ENCODE measurements at regions not wholly inside any gene's neighbourhood (a gene's known extent, or its start where the extent isn't known, plus 50 kb on each side); places are given as distances from the start of the nearest gene placed in this dataset.

GRCh38 chr3:193882091-193882490 lies 253.9 kb upstream of the HES1 start:
- no peak for TF ChIP-seq CTCF (IDR thresholded peaks at IDR 0.05; ENCODE audit: low read depth, low read length)
- DNase-seq (ENCODE audit: low read depth, low spot score) = no peak
- no peak overlapping the region for H3K4me3 ChIP-seq (ENCODE audit: low read depth, low read length)
- in situ Hi-C loops (cut with HindIII; ENCODE audit: low sequenced_read_pairs) = no loop called here

GRCh38 chr3:193883551-193883950 lies 252.4 kb upstream of the HES1 start:
- DNase-seq (ENCODE audit: low read depth, low spot score) = peak; percentile 76
- in situ Hi-C loops (cut with HindIII; ENCODE audit: low sequenced_read_pairs) = no loop called here
- no peak overlapping the region for H3K4me3 ChIP-seq (ENCODE audit: low read depth, low read length)
- TF ChIP-seq CTCF (IDR thresholded peaks at IDR 0.05; ENCODE audit: low read depth, low read length) = no peak

GRCh38 chr3:193884027-193884426 lies 251.9 kb upstream of the HES1 start:
- H3K4me3 ChIP-seq (ENCODE audit: low read depth, low read length) = no peak overlapping the region
- in situ Hi-C loops (cut with HindIII; ENCODE audit: low sequenced_read_pairs) = no loop called here

GRCh38 chr3:193884652-193885051 lies 251.3 kb upstream of the HES1 start:
- no peak for DNase-seq (ENCODE audit: low read depth, low spot score)
- in situ Hi-C loops (cut with HindIII; ENCODE audit: low sequenced_read_pairs) = no loop called here
- no peak for TF ChIP-seq CTCF (IDR thresholded peaks at IDR 0.05; ENCODE audit: low read depth, low read length)

More at GRCh38 chr3:193884027-193884426, 251.9 kb upstream of the HES1 start:
- peak; percentile 44 for DNase-seq (ENCODE audit: low read depth, low spot score)
- no peak for TF ChIP-seq CTCF (IDR thresholded peaks at IDR 0.05; ENCODE audit: low read depth, low read length)

GRCh38 chr3:193885832-193886231 lies 250.1 kb upstream of the HES1 start:
- DNase-seq (ENCODE audit: low read depth, low spot score) = no peak
- TF ChIP-seq CTCF (IDR thresholded peaks at IDR 0.05; ENCODE audit: low read depth, low read length) = no peak
- in situ Hi-C loops (cut with HindIII; ENCODE audit: low sequenced_read_pairs) = no loop called here
- no peak overlapping the region for H3K4me3 ChIP-seq (ENCODE audit: low read depth, low read length)

More at GRCh38 chr3:193884652-193885051, 251.3 kb upstream of the HES1 start:
- no peak overlapping the region for H3K4me3 ChIP-seq (ENCODE audit: low read depth, low read length)

- no peak overlapping the region for H3K4me3 ChIP-seq (ENCODE audit: low read depth, low read length)
- DNase-seq (ENCODE audit: low read depth, low spot score) = no peak
- in situ Hi-C loops (cut with HindIII; ENCODE audit: low sequenced_read_pairs) = no loop called here
- TF ChIP-seq CTCF (IDR thresholded peaks at IDR 0.05; ENCODE audit: low read depth, low read length) = no peak
Observed at GRCh38 chr3:193890016-193890897, 245.7 kb upstream of the HES1 start.

All from astrocyte of the spinal cord (primary cell).